Activated T-helper 9 cell treated with anti-CD3 and anti-CD28 coated beads, Interleukin-2, amount 50 U/mL, for 16 hours (primary cell): ENCODE measurements at regions not wholly inside any gene's neighbourhood (a gene's known extent, or its start where the extent isn't known, plus 50 kb on each side); places are given as distances from the start of the nearest gene placed in this dataset.
"Not testable (repeated sequence)": the region's sequence is repeated elsewhere in the genome, so short reads cannot be mapped to it uniquely, and the experiment has no call there.

Experiments
- DNase-seq: peaks from one replicate; pipeline ENCODE4 v3.0.0-alpha.2; 2020; ENCODE audit warnings: low read depth

GRCh38 chr16:51538707-51539498 lies 387.8 kb upstream of the SALL1 start:
- DNase-seq: no peak

- no peak for DNase-seq
These were observed 384.5 kb upstream of the SALL1 start for GRCh38 chr16:51535591-51535990.

- no peak for DNase-seq
These were observed 381.5 kb upstream of the SALL1 start for GRCh38 chr16:51532551-51532950.

- no peak for DNase-seq
These were observed 380.2 kb upstream of the SALL1 start for GRCh38 chr16:51531271-51531670.

- no peak for DNase-seq
These were observed 376.3 kb upstream of the SALL1 start for GRCh38 chr16:51527349-51527748.

- DNase-seq: no peak
These were observed 375.6 kb upstream of the SALL1 start for GRCh38 chr16:51526621-51527020.

GRCh38 chr16:51524555-51525373 lies 373.7 kb upstream of the SALL1 start:
- no peak for DNase-seq

- no peak for DNase-seq
These were observed 373.0 kb upstream of the SALL1 start for GRCh38 chr16:51524070-51524469.

- no peak for DNase-seq
These were observed 372.3 kb upstream of the SALL1 start for GRCh38 chr16:51523400-51523799.

- DNase-seq: no peak
These were observed 371.8 kb upstream of the SALL1 start for GRCh38 chr16:51522902-51523301.

GRCh38 chr16:51516960-51517359 lies 365.9 kb upstream of the SALL1 start:
- not testable (repeated sequence) for DNase-seq

- DNase-seq: no peak
These were observed 359.3 kb upstream of the SALL1 start for GRCh38 chr16:51510416-51510815.

- DNase-seq: no peak
These were observed 358.3 kb upstream of the SALL1 start for GRCh38 chr16:51509336-51509735.

GRCh38 chr16:51508490-51509212 lies 357.6 kb upstream of the SALL1 start:
- no peak for DNase-seq

GRCh38 chr16:51507286-51507685 lies 356.2 kb upstream of the SALL1 start:
- no peak for DNase-seq

GRCh38 chr16:51500306-51500705 lies 349.2 kb upstream of the SALL1 start:
- no peak for DNase-seq

GRCh38 chr16:51497541-51498211 lies 346.6 kb upstream of the SALL1 start:
- no peak for DNase-seq

GRCh38 chr16:51490866-51491265 lies 339.8 kb upstream of the SALL1 start:
- no peak for DNase-seq

GRCh38 chr16:51487880-51488279 lies 336.8 kb upstream of the SALL1 start:
- DNase-seq: no peak

- no peak for DNase-seq
These were observed 323.5 kb upstream of the SALL1 start for GRCh38 chr16:51474414-51475091.

- DNase-seq: no peak
These were observed 322.0 kb upstream of the SALL1 start for GRCh38 chr16:51473091-51473490.

GRCh38 chr16:51470492-51470891 lies 319.4 kb upstream of the SALL1 start:
- DNase-seq: no peak
